ENCODE measurements at regions not wholly inside any gene's neighbourhood (a gene's known extent, or its start where the extent isn't known, plus 50 kb on each side); places are given as distances from the start of the nearest gene placed in this dataset.

GRCh38 chr5:73306741-73307275 is 133.8 kb downstream of the TMEM174 start:
- Histone ChIP-seq H3K9me3 (replicated peaks; ENCODE audit: control insufficient read depth, insufficient read depth, low read length) (no peaks in the 10 kb centered on the region), H3K9ac (replicated peaks; ENCODE audit: extremely low read depth, insufficient read depth, low read length) (no peak overlapping the region)
- POLR2A ChIA-PET, result no interaction called here

GRCh38 chr5:73306078-73306719 is 133.2 kb downstream of the TMEM174 start:
- CTCF ChIA-PET, result interaction anchor here (1.2 to 2.5 kb wide), 4 partner anchors 31 to 145 kb away, joined by 3 to 13 read pairs (median 4); partner anchors contain the start of gene FOXD1
- BruUV-seq (replicated peaks), result no TSS peak
- POLR2A ChIA-PET, result no interaction called here
- H3K4me2 ChIP-seq (ENCODE audit: insufficient read depth, low read length), result no peak overlapping the region
- intact Hi-C loops (cut with micrococcal nuclease), result no loop called here
- no peaks in the 10 kb centered on the region for H3K4me1 ChIP-seq (ENCODE audit: control insufficient read depth, extremely low read depth, insufficient read depth, low read length)
- dilution Hi-C loops (cut with MboI; ENCODE audit: extremely low pct_ligation_motif_present, low sequenced_read_pairs), result no loop called here
- H3K36me3 ChIP-seq (ENCODE audit: control insufficient read depth in 2 of 2, extremely low read depth in 1 of 2, insufficient read depth in 2 of 2, low read length in 2 of 2), result no peaks in the 10 kb centered on the region
- H4K20me1 ChIP-seq (replicated peaks; ENCODE audit: control insufficient read depth, extremely low read depth, insufficient read depth, low read length), result no peaks in the 10 kb centered on the region
- no peaks in the 10 kb centered on the region for H3K9me1 ChIP-seq (replicated peaks; ENCODE audit: control insufficient read depth, extremely low read depth, insufficient read depth, low read length)
- no peak overlapping the region for H3K27ac ChIP-seq (ENCODE audit: insufficient read depth, low read depth, low read length)
- H2AFZ ChIP-seq (ENCODE audit: low read depth, low read length), result no peak overlapping the region
- H3K4me3 ChIP-seq (replicated peaks in 1 of 3; ENCODE audit: insufficient read depth in 1 of 3, low read depth in 1 of 3, low read length in 3 of 3), result no peak overlapping the region
- peaks cover 86 to 100% of the 10 kb centered on the region in 2 experiments for H3K27me3 ChIP-seq (ENCODE audit: control insufficient read depth in 2 of 2, insufficient read depth in 2 of 2, low read length in 2 of 2)
- H3K9ac ChIP-seq (replicated peaks; ENCODE audit: extremely low read depth, insufficient read depth, low read length), result no peak overlapping the region
- no peaks in the 10 kb centered on the region for H3K79me2 ChIP-seq (ENCODE audit: control insufficient read depth, insufficient read depth, low read length)
- FAIRE-seq (no peak), DNase-seq (ENCODE audit: low read depth, low spot score) (no peak)
- TF ChIP-seq POLR2A (IDR thresholded peaks at IDR 0.05; ENCODE audit: low read depth, low read length) (no peak), EZH2 (IDR thresholded peaks at IDR 0.05; ENCODE audit: borderline replicate concordance, low read depth, low read length, severe bottlenecking) (no peak), MYC (IDR thresholded peaks at IDR 0.05; ENCODE audit: low read depth, low read length) (no peak), GATA2 (IDR thresholded peaks at IDR 0.05; ENCODE audit: insufficient read depth, insufficient read length, low read depth, low read length) (no peak), POLR2AphosphoS5 (IDR thresholded peaks at IDR 0.05; ENCODE audit: insufficient read depth, low read depth, low read length) (no peak), MAX (IDR thresholded peaks at IDR 0.05; ENCODE audit: insufficient read depth, insufficient read length) (no peak), JUN (IDR thresholded peaks at IDR 0.05; ENCODE audit: borderline replicate concordance, insufficient read depth, insufficient read length, low read depth) (no peak), FOS (IDR thresholded peaks at IDR 0.05; ENCODE audit: borderline replicate concordance, insufficient read depth, low read length) (no peak), CTCF (IDR thresholded peaks at IDR 0.05; ENCODE audit: extremely low read depth in 1 of 2, insufficient read depth in 1 of 2, low read depth in 1 of 2, low read length in 2 of 2) (no peak)
- no peaks in the 10 kb centered on the region for H3K9me3 ChIP-seq (replicated peaks; ENCODE audit: control insufficient read depth, insufficient read depth, low read length)

More at GRCh38 chr5:73306741-73307275, 133.8 kb downstream of the TMEM174 start:
- intact Hi-C loops (cut with micrococcal nuclease) (no loop called here), dilution Hi-C loops (cut with MboI; ENCODE audit: extremely low pct_ligation_motif_present, low sequenced_read_pairs) (no loop called here)
- no peak for DNase-seq (ENCODE audit: low read depth, low spot score)
- no peak for FAIRE-seq
- no peaks in the 10 kb centered on the region for H3K79me2 ChIP-seq (ENCODE audit: control insufficient read depth, insufficient read depth, low read length)
- no TSS peak for BruUV-seq (replicated peaks)
- no peak for TF ChIP-seq MAX (IDR thresholded peaks at IDR 0.05; ENCODE audit: insufficient read depth, insufficient read length)
- TF ChIP-seq GATA2 (IDR thresholded peaks at IDR 0.05; ENCODE audit: insufficient read depth, insufficient read length, low read depth, low read length), result no peak
- TF ChIP-seq FOS (IDR thresholded peaks at IDR 0.05; ENCODE audit: borderline replicate concordance, insufficient read depth, low read length), result no peak
- no peak for TF ChIP-seq MYC (IDR thresholded peaks at IDR 0.05; ENCODE audit: low read depth, low read length)
- no peaks in the 10 kb centered on the region for H4K20me1 ChIP-seq (replicated peaks; ENCODE audit: control insufficient read depth, extremely low read depth, insufficient read depth, low read length)
- no peak overlapping the region for H3K27ac ChIP-seq (ENCODE audit: insufficient read depth, low read depth, low read length)
- H3K4me3 ChIP-seq (replicated peaks in 1 of 3; ENCODE audit: insufficient read depth in 1 of 3, low read depth in 1 of 3, low read length in 3 of 3), result no peak overlapping the region
- no peaks in the 10 kb centered on the region for H3K36me3 ChIP-seq (ENCODE audit: control insufficient read depth in 2 of 2, extremely low read depth in 1 of 2, insufficient read depth in 2 of 2, low read length in 2 of 2)
- CTCF ChIA-PET, result interaction anchor here (1.2 to 1.8 kb wide), 2 partner anchors 90 to 144 kb away, joined by 5 to 8 read pairs; no protein-coding TSS in a partner anchor
- H2AFZ ChIP-seq (ENCODE audit: low read depth, low read length), result no peak overlapping the region
- no peaks in the 10 kb centered on the region for H3K4me1 ChIP-seq (ENCODE audit: control insufficient read depth, extremely low read depth, insufficient read depth, low read length)
- H3K27me3 ChIP-seq (ENCODE audit: control insufficient read depth in 2 of 2, insufficient read depth in 2 of 2, low read length in 2 of 2), result peaks cover 86 to 100% of the 10 kb centered on the region in 2 experiments
- no peak overlapping the region for H3K4me2 ChIP-seq (ENCODE audit: insufficient read depth, low read length)
- no peaks in the 10 kb centered on the region for H3K9me1 ChIP-seq (replicated peaks; ENCODE audit: control insufficient read depth, extremely low read depth, insufficient read depth, low read length)
